Activated T-cell treated with anti-CD3 and anti-CD28 coated beads, Interleukin-2, amount 50 U/mL, for 72 hours (primary cell): ENCODE measurements at regions not wholly inside any gene's neighbourhood (a gene's known extent, or its start where the extent isn't known, plus 50 kb on each side); places are given as distances from the start of the nearest gene placed in this dataset.

Experiments used
- ATAC-seq, 2 donors: fragments of 150-1000 bp; cut with Tn5 transposase; replicated peaks in 1 of 2; 2 replicates each; pipeline ENCODE4 v1.10.0; 2021; ENCODE audit warnings: moderate library complexity in 2 of 2, mild to moderate bottlenecking in 1 of 2
- DNase-seq, 2 donors: peaks; one replicate each; pipeline ENCODE4 v3.0.0; 2021 to 2022; ENCODE audit warnings: mixed read lengths in 1 of 2
- H3K27ac Mint-ChIP-seq: one replicate; pipeline ENCODE4 v1.8.0; 2022; ENCODE audit warnings: mild to moderate bottlenecking, moderate library complexity, mixed read lengths
- H3K27me3 Mint-ChIP-seq: one replicate; pipeline ENCODE4 v1.8.0; 2022; ENCODE audit warnings: low read depth, mixed read lengths
- H3K36me3 Mint-ChIP-seq, 2 donors: one replicate each; pipeline ENCODE4 v1.8.0; 2022; ENCODE audit warnings: mixed read lengths in 2 of 2, mild to moderate bottlenecking in 1 of 2; ENCODE audit not compliant: insufficient read depth in 2 of 2
- H3K4me1 Mint-ChIP-seq: one replicate; pipeline ENCODE4 v1.8.0; 2022; ENCODE audit warnings: low read depth, mixed read lengths
- H3K4me3 Mint-ChIP-seq, 2 donors: one replicate each; pipeline ENCODE4 v1.8.0; 2022; ENCODE audit warnings: mild to moderate bottlenecking in 2 of 2, mixed read lengths in 2 of 2, moderate library complexity in 2 of 2
- H3K9me3 Mint-ChIP-seq, 2 donors: one replicate each; pipeline ENCODE4 v1.8.0; 2022; ENCODE audit warnings: mixed read lengths in 2 of 2

- ATAC-seq (no peak), DNase-seq (no peak)
- no peak overlapping the region for H3K27ac Mint-ChIP-seq
- H3K27me3 Mint-ChIP-seq = peaks cover 29% of the 10 kb centered on the region
- no peak overlapping the region for H3K4me3 Mint-ChIP-seq
- no peaks in the 10 kb centered on the region for H3K36me3 Mint-ChIP-seq
- no peaks in the 10 kb centered on the region for H3K4me1 Mint-ChIP-seq
- H3K9me3 Mint-ChIP-seq = no peaks in the 10 kb centered on the region
These were observed 71.5 kb upstream of the PALM2AKAP2 start for GRCh38 chr9:109708451-109708945.

- Mint-ChIP-seq H3K36me3 (no peaks in the 10 kb centered on the region), H3K27ac (no peak overlapping the region), H3K4me3 (no peak overlapping the region), H3K27me3 (peaks cover 29% of the 10 kb centered on the region), H3K4me1 (no peaks in the 10 kb centered on the region), H3K9me3 (no peaks in the 10 kb centered on the region)
- no peak for ATAC-seq
- DNase-seq = no peak
These were observed 70.1 kb upstream of the PALM2AKAP2 start for GRCh38 chr9:109709866-109710265.

GRCh38 chr9:109710830-109711229, 69.2 kb upstream of the PALM2AKAP2 start:
- Mint-ChIP-seq H3K4me3 (no peak overlapping the region), H3K4me1 (no peaks in the 10 kb centered on the region), H3K27me3 (peaks cover 20% of the 10 kb centered on the region), H3K36me3 (no peaks in the 10 kb centered on the region), H3K27ac (no peak overlapping the region), H3K9me3 (no peaks in the 10 kb centered on the region)
- ATAC-seq (no peak), DNase-seq (no peak)

- Mint-ChIP-seq H3K27ac (no peak overlapping the region), H3K4me1 (no peaks in the 10 kb centered on the region), H3K36me3 (no peaks in the 10 kb centered on the region), H3K4me3 (no peak overlapping the region), H3K9me3 (no peaks in the 10 kb centered on the region), H3K27me3 (peaks cover 8% of the 10 kb centered on the region)
- no peak for ATAC-seq
- DNase-seq = no peak
These were observed 64.7 kb upstream of the PALM2AKAP2 start for GRCh38 chr9:109715344-109715743.

- no peak for DNase-seq
- H3K36me3 Mint-ChIP-seq = no peaks in the 10 kb centered on the region
- H3K4me1 Mint-ChIP-seq = no peaks in the 10 kb centered on the region
- no peaks in the 10 kb centered on the region for H3K9me3 Mint-ChIP-seq
- no peaks in the 10 kb centered on the region for H3K27me3 Mint-ChIP-seq
- H3K27ac Mint-ChIP-seq = no peak overlapping the region
- H3K4me3 Mint-ChIP-seq = no peak overlapping the region
- no peak for ATAC-seq
These were observed 63.4 kb upstream of the PALM2AKAP2 start for GRCh38 chr9:109716631-109717030.

- Mint-ChIP-seq H3K27me3 (no peaks in the 10 kb centered on the region), H3K27ac (no peak overlapping the region), H3K9me3 (no peaks in the 10 kb centered on the region), H3K4me3 (no peak overlapping the region), H3K4me1 (no peaks in the 10 kb centered on the region), H3K36me3 (no peaks in the 10 kb centered on the region)
- no peak for DNase-seq
- ATAC-seq = no peak
These were observed 62.7 kb upstream of the PALM2AKAP2 start for GRCh38 chr9:109717342-109717741.

GRCh38 chr9:109718861-109719260, 61.1 kb upstream of the PALM2AKAP2 start:
- no peak overlapping the region for H3K27ac Mint-ChIP-seq
- ATAC-seq = no peak

GRCh38 chr9:109721001-109721400, 59.0 kb upstream of the PALM2AKAP2 start:
- H3K36me3 Mint-ChIP-seq = no peaks in the 10 kb centered on the region
- DNase-seq (no peak), ATAC-seq (no peak)
- no peak overlapping the region for H3K4me3 Mint-ChIP-seq
- peaks cover 2% of the 10 kb centered on the region in 2 donors for H3K9me3 Mint-ChIP-seq
- H3K27ac Mint-ChIP-seq = no peak overlapping the region
- H3K4me1 Mint-ChIP-seq = no peaks in the 10 kb centered on the region
- H3K27me3 Mint-ChIP-seq = no peaks in the 10 kb centered on the region

More at GRCh38 chr9:109718861-109719260, 61.1 kb upstream of the PALM2AKAP2 start:
- H3K36me3 Mint-ChIP-seq = no peaks in the 10 kb centered on the region
- no peak for DNase-seq
- no peaks in the 10 kb centered on the region for H3K9me3 Mint-ChIP-seq
- H3K4me3 Mint-ChIP-seq = no peak overlapping the region
- H3K27me3 Mint-ChIP-seq = no peaks in the 10 kb centered on the region
- H3K4me1 Mint-ChIP-seq = no peaks in the 10 kb centered on the region

GRCh38 chr9:109722007-109722406, 58.0 kb upstream of the PALM2AKAP2 start:
- Mint-ChIP-seq H3K36me3 (no peaks in the 10 kb centered on the region), H3K27ac (no peak overlapping the region), H3K9me3 (peaks cover 2% of the 10 kb centered on the region in 2 donors), H3K4me3 (no peak overlapping the region), H3K27me3 (no peaks in the 10 kb centered on the region), H3K4me1 (no peaks in the 10 kb centered on the region)
- ATAC-seq (no peak), DNase-seq (no peak)

GRCh38 chr9:109723781-109724180, 56.2 kb upstream of the PALM2AKAP2 start:
- Mint-ChIP-seq H3K9me3 (peaks cover 2% of the 10 kb centered on the region in 2 donors), H3K36me3 (no peaks in the 10 kb centered on the region), H3K27me3 (no peaks in the 10 kb centered on the region), H3K4me3 (no peak overlapping the region), H3K27ac (no peak overlapping the region), H3K4me1 (no peaks in the 10 kb centered on the region)
- no peak for ATAC-seq
- DNase-seq = no peak

GRCh38 chr9:109725460-109725859, 54.5 kb upstream of the PALM2AKAP2 start:
- Mint-ChIP-seq H3K27me3 (peaks cover under 1% of the 10 kb centered on the region), H3K36me3 (no peaks in the 10 kb centered on the region), H3K27ac (no peak overlapping the region), H3K4me1 (no peaks in the 10 kb centered on the region), H3K9me3 (peaks cover 2% of the 10 kb centered on the region in 2 donors), H3K4me3 (no peak overlapping the region)
- DNase-seq = no peak
- no peak for ATAC-seq

- Mint-ChIP-seq H3K4me1 (no peaks in the 10 kb centered on the region), H3K36me3 (no peaks in the 10 kb centered on the region)
These were observed 53.9 kb upstream of the PALM2AKAP2 start for GRCh38 chr9:109726119-109726518.

GRCh38 chr9:109728686-109729300, 51.2 kb upstream of the PALM2AKAP2 start:
- Mint-ChIP-seq H3K4me3 (no peak overlapping the region), H3K9me3 (peaks cover 2% of the 10 kb centered on the region in 2 donors), H3K4me1 (peaks cover 5% of the 10 kb centered on the region), H3K36me3 (no peaks in the 10 kb centered on the region), H3K27me3 (peaks cover 10% of the 10 kb centered on the region), H3K27ac (no peak overlapping the region)
- DNase-seq (no peak), ATAC-seq (no peak)

More at GRCh38 chr9:109726119-109726518, 53.9 kb upstream of the PALM2AKAP2 start:
- ATAC-seq (no peak), DNase-seq (no peak)
- H3K9me3 Mint-ChIP-seq = peaks cover 2% of the 10 kb centered on the region in 2 donors
- H3K27ac Mint-ChIP-seq = no peak overlapping the region
- no peak overlapping the region for H3K4me3 Mint-ChIP-seq
- peaks cover 8% of the 10 kb centered on the region for H3K27me3 Mint-ChIP-seq

- Mint-ChIP-seq H3K27ac (no peak overlapping the region), H3K4me3 (no peak overlapping the region), H3K36me3 (no peaks in the 10 kb centered on the region), H3K9me3 (peaks cover 2% of the 10 kb centered on the region in 2 donors), H3K27me3 (peaks cover 10% of the 10 kb centered on the region), H3K4me1 (peaks cover 6% of the 10 kb centered on the region)
- DNase-seq = no peak
- no peak for ATAC-seq
These were observed 50.5 kb upstream of the PALM2AKAP2 start for GRCh38 chr9:109729513-109729912.
